ENCODE measurements at regions not wholly inside any gene's neighbourhood (a gene's known extent, or its start where the extent isn't known, plus 50 kb on each side); places are given as distances from the start of the nearest gene placed in this dataset.
"Not testable (repeated sequence)": the region's sequence is repeated elsewhere in the genome, so short reads cannot be mapped to it uniquely, and the experiment has no call there.

- no peak overlapping the region for H3K4me3 ChIP-seq
- no peak for ATAC-seq
- TF ChIP-seq CTCF (IDR thresholded peaks at IDR 0.05) (no peak), EP300 (IDR thresholded peaks at IDR 0.05) (no peak), POLR2A (IDR thresholded peaks at IDR 0.05) (no peak), POLR2AphosphoS5 (IDR thresholded peaks at IDR 0.05) (no peak)
- no peaks in the 10 kb centered on the region for H3K36me3 ChIP-seq
- H3K27ac ChIP-seq = no peak overlapping the region
- no peaks in the 10 kb centered on the region for H3K27me3 ChIP-seq
- H3K4me1 ChIP-seq = no peaks in the 10 kb centered on the region
- H3K9me3 ChIP-seq = no peaks in the 10 kb centered on the region
Measured at GRCh38 chr4:101647710-101648034, 142.9 kb upstream of the BANK1 start.

- H3K9me3 ChIP-seq = no peaks in the 10 kb centered on the region
- no peak for ATAC-seq
- H3K36me3 ChIP-seq = no peaks in the 10 kb centered on the region
- H3K4me1 ChIP-seq = no peaks in the 10 kb centered on the region
- H3K27ac ChIP-seq = no peak overlapping the region
- 80 to 100% methylated on average over 1 of the region's 1 CpG for WGBS, 2 donors (ENCODE audit: low coverage in 1 of 2)
- TF ChIP-seq EP300 (IDR thresholded peaks at IDR 0.05) (no peak), CTCF (IDR thresholded peaks at IDR 0.05) (no peak), POLR2A (IDR thresholded peaks at IDR 0.05) (no peak), POLR2AphosphoS5 (IDR thresholded peaks at IDR 0.05) (no peak)
- no peaks in the 10 kb centered on the region for H3K27me3 ChIP-seq
- no peak overlapping the region for H3K4me3 ChIP-seq
Measured at GRCh38 chr4:101644516-101644915, 146.0 kb upstream of the BANK1 start.

DNA sequence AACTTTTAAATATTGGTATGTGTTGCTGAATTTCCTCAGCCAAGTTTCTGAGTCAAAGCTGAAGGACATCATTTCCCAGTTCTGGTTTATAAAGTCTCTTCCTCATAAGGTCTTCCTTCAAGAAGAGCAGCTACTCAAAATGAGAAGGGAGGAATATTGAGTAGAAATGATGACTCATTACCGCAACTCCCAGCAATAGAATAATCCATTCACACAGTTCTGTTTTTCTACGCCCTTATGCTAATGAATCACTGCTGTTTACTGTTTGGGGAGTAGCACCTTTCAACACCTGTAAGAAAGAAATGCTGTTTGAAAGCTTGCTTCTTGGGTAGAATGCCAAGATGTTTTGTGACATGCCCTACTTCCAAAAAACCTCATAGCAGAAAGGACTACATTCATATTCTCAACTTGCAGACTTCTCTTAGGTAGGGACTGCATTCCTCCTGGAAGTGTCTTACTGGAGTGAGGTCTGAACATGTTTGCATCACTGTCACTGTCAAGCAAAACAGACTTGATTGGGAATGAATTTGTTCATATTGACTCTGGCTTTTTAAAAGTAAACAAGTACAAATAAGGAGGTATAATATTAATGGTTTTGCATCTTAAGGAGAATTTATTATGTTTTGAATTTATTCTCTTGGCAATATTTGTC, 147.2 kb upstream of the BANK1 start:
- Histone ChIP-seq H3K27ac (no peak overlapping the region), H3K36me3 (no peaks in the 10 kb centered on the region), H3K9me3 (no peaks in the 10 kb centered on the region), H3K27me3 (no peaks in the 10 kb centered on the region), H3K4me3 (no peak overlapping the region), H3K4me1 (no peaks in the 10 kb centered on the region)
- TF ChIP-seq EP300 (IDR thresholded peaks at IDR 0.05) (no peak), CTCF (IDR thresholded peaks at IDR 0.05) (no peak), POLR2A (IDR thresholded peaks at IDR 0.05) (no peak), POLR2AphosphoS5 (IDR thresholded peaks at IDR 0.05) (no peak)
- ATAC-seq = no peak
- 35 to 100% methylated on average over 1 to 2 of the region's 2 CpGs for WGBS, 2 donors (ENCODE audit: low coverage in 1 of 2)

DNA sequence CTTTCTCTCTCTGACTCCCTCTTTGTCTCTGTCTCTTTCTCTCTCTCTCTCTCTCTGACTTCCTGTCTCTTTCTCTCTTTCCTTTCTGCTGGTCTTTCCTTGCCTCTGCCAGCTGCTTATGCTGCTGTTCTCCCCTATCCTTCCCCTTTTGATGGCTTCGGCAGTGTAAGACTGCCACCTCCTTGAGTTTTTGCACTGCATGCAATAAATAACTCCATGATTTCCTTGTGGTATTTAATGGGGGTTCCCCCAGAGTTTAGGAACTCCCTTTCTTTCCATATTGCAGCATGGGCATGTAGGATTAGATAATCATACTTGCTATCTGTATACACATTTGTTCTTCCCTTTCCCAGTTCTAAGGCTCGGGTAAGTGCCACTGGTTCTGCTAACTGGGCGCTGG, 157.8 kb upstream of the BANK1 start:
- ATAC-seq, H3K36me3 ChIP-seq, H3K4me3 ChIP-seq: not testable (repeated sequence)

GRCh38 chr4:101630319-101630986, 160.1 kb upstream of the BANK1 start:
- Histone ChIP-seq H3K4me3 (no peak overlapping the region), H3K27me3 (no peaks in the 10 kb centered on the region), H3K4me1 (no peaks in the 10 kb centered on the region), H3K27ac (no peak overlapping the region), H3K9me3 (peaks cover 0 to 8% (median 0%) of the 10 kb centered on the region in 3 donors), H3K36me3 (no peaks in the 10 kb centered on the region)
- ATAC-seq = no peak
- no peak for TF ChIP-seq POLR2A (IDR thresholded peaks at IDR 0.05)
- no peak for TF ChIP-seq POLR2AphosphoS5 (IDR thresholded peaks at IDR 0.05)
- no peak for TF ChIP-seq CTCF (IDR thresholded peaks at IDR 0.05)
- 81 to 94% methylated on average over 3 to 4 of the region's 4 CpGs for WGBS, 2 donors (ENCODE audit: low coverage in 1 of 2)

More for the DNA sequence above, 157.8 kb upstream of the BANK1 start:
- H3K9me3 ChIP-seq, H3K4me1 ChIP-seq, H3K27me3 ChIP-seq, H3K27ac ChIP-seq: not testable (repeated sequence)
- WGBS, 2 donors (ENCODE audit: low coverage in 1 of 2) = 75 to 89% methylated on average over 3 of the region's 3 CpGs

All from gastroesophageal sphincter (tissue), 4 donors.